ENCODE measurements at regions not wholly inside any gene's neighbourhood (a gene's known extent, or its start where the extent isn't known, plus 50 kb on each side); places are given as distances from the start of the nearest gene placed in this dataset.
A peak's percentile ranks its signal among the peaks of the same experiment; 100 is the strongest.

DNA sequence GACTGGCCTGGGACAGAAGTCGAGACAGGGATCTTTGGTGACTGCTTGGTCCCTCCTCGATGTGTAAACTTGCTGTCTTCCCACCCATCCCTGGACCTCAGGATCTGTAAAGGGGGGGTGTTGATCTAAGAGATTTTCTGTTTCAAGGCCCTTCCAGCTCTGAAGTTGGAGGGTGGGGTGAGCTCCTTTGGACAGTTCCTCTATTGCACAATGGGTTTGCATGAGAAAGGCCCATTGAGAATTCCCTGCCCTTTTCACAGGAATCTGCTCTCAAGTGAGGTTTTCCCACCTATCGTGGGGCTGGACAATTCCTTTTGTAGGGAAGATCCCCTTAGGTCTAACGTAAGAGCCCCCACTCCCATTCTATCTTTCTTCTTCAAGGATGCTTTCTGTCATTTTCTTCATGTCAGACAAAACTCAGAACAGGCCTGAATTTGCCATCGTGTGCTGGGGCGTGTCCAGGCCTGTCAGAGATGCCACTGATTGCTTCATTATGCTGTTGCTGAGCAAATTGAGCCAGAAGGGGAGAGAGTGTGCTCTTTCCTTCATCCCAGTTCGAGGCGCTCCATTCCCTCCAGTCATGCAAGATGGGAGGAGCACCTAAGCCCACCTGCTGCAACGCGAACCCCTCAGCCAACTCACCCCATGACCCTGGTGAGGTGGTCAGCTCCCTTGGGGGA lies 149.9 kb upstream of the IGSF21 start:
- intact Hi-C loops (cut with DNase I): no loop called here
- DNase-seq (ENCODE audit: low spot score) (no peak), ATAC-seq (peak; percentile 88)

DNA sequence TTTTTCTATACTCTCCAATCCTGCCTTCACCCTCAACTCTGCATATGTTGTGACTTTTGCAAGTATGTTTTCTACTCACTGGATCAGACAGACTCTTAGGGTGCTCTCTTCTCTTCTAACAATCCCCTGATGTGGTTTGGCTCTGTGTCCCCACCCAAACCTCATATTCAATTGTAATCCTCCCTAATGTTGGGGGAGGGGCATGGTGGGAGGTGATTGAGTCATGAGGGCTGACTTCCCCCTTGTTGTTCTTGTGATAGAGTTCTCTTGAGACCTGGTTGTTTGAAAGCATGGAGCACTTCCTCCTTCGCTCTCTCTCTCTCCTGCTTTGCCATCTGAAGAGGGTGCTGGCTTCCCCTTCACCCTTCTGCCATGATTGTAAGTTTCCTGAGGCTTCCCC lies 148.9 kb upstream of the IGSF21 start:
- no peak for ATAC-seq
- DNase-seq (ENCODE audit: low spot score): no peak
- intact Hi-C loops (cut with DNase I): no loop called here

DNA sequence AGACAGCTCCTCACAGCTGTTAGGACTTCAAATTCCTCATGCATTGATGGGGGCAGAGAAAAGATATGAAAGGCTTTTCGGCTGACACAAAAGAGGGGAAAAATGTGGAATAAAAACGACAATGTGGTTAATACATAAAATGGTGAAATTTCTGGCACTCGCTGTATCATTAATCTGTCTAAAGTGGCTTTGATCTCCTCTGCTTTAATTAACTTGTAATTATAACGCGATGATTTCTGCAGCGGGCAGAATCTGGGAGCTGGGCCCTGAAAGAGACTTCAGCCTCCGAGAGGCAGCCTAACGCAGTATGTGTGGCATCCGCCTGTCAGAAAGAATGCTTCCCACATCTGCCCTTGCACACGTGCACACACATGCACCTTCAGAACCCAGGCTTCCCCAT lies 144.1 kb upstream of the IGSF21 start:
- intact Hi-C loops (cut with DNase I): no loop called here
- ATAC-seq: no peak
- no peak for DNase-seq (ENCODE audit: low spot score)

DNA sequence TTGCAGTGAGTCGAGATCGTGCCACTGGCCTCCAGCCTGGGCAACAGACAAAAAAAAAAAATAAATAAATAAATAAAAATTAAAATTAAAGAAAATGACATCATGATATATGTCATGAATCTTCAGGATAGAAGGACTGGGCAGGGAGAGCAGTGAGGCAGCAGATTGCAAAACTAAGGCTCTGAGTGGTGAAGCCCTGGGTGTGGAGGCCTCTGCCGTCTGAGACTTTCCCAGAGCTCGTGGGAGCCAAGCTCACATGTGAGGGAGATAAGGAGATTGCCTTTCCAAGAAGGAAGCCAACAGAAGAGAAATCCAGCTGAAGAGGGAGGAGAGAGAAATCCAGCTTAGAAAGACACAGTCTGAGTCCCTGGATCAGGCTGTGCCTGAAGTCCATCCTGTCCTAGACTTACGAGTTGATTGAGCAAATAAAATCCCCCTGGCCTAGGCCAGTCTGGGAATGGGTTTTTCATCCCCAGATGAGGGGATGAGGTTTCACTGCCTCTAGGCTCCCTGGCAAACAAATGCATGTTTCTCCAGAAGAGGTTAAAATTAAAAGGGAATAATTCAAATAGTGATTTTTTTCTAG lies 142.0 kb upstream of the IGSF21 start:
- ATAC-seq: no peak
- intact Hi-C loops (cut with DNase I): no loop called here
- DNase-seq (ENCODE audit: low spot score): no peak

DNA sequence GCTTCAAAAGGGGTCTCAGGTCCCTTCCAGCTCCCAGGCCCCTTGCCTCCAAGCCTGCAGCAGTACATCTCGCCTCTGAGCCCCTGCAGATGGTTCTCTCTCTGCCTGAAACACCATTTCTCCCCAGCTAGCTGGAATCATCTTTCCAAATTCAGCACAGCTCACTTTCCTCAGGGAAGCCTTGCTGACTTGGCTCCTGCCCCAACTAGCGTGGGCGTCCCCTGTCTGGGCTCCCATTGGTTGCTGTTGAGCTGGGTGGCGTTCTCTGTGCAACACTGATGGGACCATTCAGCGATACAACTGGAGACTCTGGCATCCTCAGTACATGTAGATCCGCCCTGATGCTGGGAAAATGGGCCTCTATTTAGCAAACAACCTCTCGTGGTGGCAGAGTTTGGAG lies 141.3 kb upstream of the IGSF21 start:
- ATAC-seq (no peak), DNase-seq (ENCODE audit: low spot score) (no peak)
- intact Hi-C loops (cut with DNase I): no loop called here

DNA sequence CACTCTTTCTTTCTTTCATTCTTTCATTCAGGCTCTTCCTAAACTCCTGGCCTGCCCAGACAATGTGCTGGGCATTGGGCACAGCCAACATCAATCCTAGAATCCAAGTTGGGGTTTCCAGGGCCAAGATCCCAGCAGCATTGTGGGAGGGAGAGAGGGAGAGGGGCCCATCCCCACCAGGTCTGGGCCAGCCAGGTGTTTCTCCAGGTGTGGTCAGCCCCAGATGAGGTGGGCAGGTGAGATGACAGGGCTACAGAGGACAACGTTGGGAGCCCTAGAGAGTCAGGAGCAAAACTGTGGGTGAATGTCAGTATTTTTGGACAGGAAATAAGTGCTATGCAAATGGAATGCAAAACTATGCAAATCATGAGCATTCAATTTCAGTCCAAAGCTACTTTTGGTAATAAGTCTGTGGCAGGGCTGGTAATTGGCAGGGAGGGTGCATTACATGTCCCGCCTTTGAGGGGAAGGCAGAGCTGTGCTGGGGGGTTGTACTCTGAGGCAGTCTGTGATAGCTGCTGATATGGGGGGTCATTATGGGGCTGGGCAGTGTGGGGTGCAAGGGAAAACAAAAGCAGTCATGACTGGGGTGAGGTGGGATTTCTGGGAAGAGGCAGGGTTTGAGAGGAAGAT lies 139.9 kb upstream of the IGSF21 start:
- intact Hi-C loops (cut with DNase I): no loop called here
- no peak for ATAC-seq
- DNase-seq (ENCODE audit: low spot score): no peak

- ATAC-seq (no peak), DNase-seq (ENCODE audit: low spot score) (no peak)
- intact Hi-C loops (cut with DNase I): no loop called here
Observed at GRCh38 chr1:17970757-17971156, 136.8 kb upstream of the IGSF21 start.

- no peak for ATAC-seq
- intact Hi-C loops (cut with DNase I): no loop called here
- no peak for DNase-seq (ENCODE audit: low spot score)
Observed at GRCh38 chr1:17973694-17974093, 133.9 kb upstream of the IGSF21 start.

DNA sequence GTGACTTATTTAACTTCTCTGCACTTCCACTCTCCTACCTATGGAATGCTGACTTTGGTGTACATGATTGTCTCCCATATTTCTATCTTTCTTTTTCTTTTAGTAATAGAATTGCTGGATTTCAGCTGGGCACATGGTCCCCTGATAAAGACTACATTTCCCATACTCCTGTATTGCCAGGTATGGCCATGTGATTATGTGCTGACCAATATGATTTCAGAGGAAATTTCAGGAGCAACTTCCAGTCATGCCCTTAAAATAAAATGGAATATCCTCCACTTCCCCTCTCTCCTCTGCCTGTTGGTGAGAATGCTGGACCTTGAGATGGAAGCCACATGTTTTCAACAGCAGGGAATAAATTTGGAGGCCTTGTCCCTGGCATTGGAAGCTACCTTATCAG lies 130.7 kb upstream of the IGSF21 start:
- DNase-seq (ENCODE audit: low spot score): no peak
- intact Hi-C loops (cut with DNase I): no loop called here
- no peak for ATAC-seq

DNA sequence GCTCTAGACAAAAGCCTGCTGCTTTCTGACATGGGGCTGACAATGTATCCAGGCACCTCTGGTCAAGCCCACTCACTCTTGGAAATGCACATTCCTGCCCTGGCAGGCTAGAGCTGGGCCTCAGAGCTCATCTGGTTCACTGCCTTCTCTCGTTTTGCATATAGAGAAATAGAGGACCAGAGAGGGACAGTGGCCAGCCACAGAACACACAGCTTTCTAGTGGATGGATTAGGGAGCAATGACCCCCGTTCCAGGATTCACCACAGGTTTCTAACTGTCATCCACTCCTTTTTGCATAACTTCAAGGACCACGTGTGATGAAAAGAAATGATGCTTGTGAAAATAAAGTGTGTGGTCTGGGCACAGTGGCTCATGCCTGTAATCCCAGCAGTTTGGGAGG lies 129.6 kb upstream of the IGSF21 start:
- DNase-seq (ENCODE audit: low spot score): no peak
- intact Hi-C loops (cut with DNase I): no loop called here
- no peak for ATAC-seq

DNA sequence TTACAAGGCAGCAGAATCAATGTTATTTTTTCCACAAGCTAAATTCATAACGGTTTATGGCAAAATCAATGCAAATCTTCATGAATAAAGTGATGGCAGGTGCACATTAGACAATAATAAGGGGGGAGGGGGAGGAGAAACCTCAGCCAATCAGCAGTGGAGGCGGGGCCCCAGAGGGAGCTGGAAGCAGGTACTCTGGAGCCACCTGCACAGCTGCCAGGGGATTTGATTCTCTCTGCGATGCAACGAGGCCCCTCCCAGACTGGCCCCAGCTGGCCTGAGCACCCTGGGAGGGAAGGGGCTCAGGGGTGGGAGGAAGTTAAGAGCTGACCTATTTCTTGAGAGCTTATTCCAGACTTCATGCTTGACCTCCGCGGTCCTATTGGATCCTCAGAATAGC lies 127.8 kb upstream of the IGSF21 start:
- DNase-seq (ENCODE audit: low spot score) (no peak), ATAC-seq (no peak)
- intact Hi-C loops (cut with DNase I): no loop called here

DNA sequence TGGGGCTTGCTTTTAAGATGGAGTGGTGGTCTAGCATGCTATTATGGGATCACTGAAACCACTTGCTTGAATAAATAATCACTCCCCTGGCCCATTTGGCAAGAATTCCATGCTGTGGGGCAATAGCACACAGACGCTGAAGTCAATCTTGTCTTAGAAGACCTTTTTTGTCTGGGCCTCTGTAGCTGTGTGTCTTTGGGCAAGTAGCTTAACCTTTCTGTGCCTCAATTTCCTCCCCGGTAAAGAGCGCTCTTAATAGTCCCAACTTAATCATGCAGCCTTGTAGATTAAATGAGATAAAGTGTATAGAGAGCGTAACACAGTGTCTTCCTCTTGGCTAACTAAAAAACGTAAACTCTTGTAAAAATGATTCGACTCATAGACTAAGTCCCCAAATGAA lies 125.4 kb upstream of the IGSF21 start:
- DNase-seq (ENCODE audit: low spot score) (no peak), ATAC-seq (no peak)
- intact Hi-C loops (cut with DNase I): no loop called here

GRCh38 chr1:17984583-17984982 lies 123.0 kb upstream of the IGSF21 start:
- DNase-seq (ENCODE audit: low spot score) (no peak), ATAC-seq (no peak)
- intact Hi-C loops (cut with DNase I): no loop called here

DNA sequence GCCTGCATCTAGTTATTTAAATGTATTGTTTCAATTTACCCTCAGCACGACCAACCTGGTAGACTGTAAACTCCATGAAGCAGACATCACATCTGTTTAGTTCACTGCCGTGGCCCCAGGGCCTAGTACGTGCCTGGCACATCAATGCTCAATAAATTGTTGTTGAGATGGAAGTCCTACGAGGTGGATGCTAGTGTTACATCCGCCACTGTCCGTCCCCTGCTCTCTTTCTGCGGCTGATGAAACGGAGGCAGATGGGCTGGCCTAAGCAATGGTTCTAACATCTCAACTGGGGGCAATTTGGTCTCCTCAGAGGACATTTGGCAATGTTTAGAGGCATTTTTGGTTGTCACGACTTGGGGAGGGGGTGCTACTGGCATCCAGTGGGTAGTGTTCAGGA lies 121.4 kb upstream of the IGSF21 start:
- no peak for DNase-seq (ENCODE audit: low spot score)
- ATAC-seq: no peak
- intact Hi-C loops (cut with DNase I): no loop called here

DNA sequence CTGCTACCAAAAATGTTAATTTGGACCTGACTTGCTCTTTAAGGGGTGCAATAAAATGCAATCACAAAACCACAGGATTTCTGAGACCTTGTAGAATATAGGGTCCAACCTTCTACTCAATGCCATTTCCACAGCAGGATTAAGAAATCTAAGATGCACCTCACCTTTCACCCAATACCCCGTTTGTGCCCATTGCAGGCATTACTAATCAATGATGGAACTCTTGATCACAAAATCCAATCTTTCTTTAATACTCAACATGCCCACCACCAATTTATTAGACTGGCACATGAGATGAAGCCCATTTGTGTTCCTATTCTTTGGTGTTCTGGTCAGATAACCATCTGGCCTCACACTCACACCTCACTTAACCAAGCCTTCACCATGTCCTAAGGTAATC lies 117.2 kb upstream of the IGSF21 start:
- ATAC-seq (no peak), DNase-seq (ENCODE audit: low spot score) (no peak)
- intact Hi-C loops (cut with DNase I): no loop called here

- DNase-seq (ENCODE audit: low spot score) (no peak), ATAC-seq (no peak)
- intact Hi-C loops (cut with DNase I): no loop called here
Observed at GRCh38 chr1:17991996-17992395, 115.6 kb upstream of the IGSF21 start.

- intact Hi-C loops (cut with DNase I): no loop called here
- no peak for ATAC-seq
- no peak for DNase-seq (ENCODE audit: low spot score)
Observed at GRCh38 chr1:17992800-17993199, 114.8 kb upstream of the IGSF21 start.

DNA sequence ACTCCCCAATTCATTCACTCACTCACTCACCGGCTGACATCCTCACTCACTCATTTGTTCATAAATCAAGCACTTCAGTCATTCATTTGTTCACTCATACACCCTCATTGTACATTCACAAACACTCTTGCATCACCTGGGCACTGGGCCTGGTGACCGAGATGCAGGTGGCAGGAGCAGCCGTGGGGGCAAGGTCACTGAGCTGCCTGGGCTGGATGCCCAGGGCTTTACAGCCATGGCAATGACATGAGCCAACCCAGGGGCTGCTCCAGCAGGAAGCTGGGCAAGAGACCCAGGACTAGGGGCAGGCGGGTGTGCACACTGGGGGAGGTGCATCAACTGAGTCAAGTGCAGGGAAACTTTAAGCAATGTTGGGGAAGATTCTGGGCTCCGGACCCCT lies 113.6 kb upstream of the IGSF21 start:
- DNase-seq (ENCODE audit: low spot score): no peak
- intact Hi-C loops (cut with DNase I): no loop called here
- no peak for ATAC-seq

- no peak for DNase-seq (ENCODE audit: low spot score)
- intact Hi-C loops (cut with DNase I): no loop called here
- no peak for ATAC-seq
Observed at GRCh38 chr1:17995480-17995879, 112.1 kb upstream of the IGSF21 start.

GRCh38 chr1:17998889-17999288 lies 108.7 kb upstream of the IGSF21 start:
- no peak for DNase-seq (ENCODE audit: low spot score)
- intact Hi-C loops (cut with DNase I): no loop called here
- ATAC-seq: no peak

DNA sequence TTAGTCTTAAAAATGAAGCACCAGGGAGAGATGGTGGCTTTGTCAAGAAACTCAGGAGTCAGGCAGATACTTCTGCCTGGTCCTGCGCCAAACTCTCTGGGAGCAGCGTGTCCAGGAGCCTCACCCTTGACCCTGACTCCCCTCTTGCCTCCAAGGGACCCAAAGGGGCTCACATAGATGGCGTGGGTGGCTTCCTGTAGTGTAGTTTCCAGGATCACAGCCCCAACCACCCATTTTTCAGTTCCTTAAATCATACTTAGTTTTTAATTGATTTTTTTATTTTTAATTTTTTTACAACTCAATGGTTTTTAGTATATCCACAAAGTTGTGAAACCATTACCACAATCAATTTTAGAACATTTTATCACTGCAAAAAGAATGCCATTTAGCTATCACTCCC lies 107.7 kb upstream of the IGSF21 start:
- no peak for ATAC-seq
- intact Hi-C loops (cut with DNase I): no loop called here
- no peak for DNase-seq (ENCODE audit: low spot score)

Measured in sciatic nerve (tissue), 2 donors.